Endothelial cell of umbilical vein (primary cell): ENCODE measurements at regions not wholly inside any gene's neighbourhood (a gene's known extent, or its start where the extent isn't known, plus 50 kb on each side); places are given as distances from the start of the nearest gene placed in this dataset.

ENCODE experiments used
- BruUV-seq: library from RNA; stranded (reverse); fragments of 400-500 nt; replicated peaks from 2 replicates; lab custom pipeline; 2021; lab: Mats Ljungman, UMichigan
- CTCF ChIA-PET: fragments of 300-600, 350-600 bp; sonication (Branson Sonifier 250); formaldehyde crosslinking; loops from one replicate; lab custom pipeline; 2021; ENCODE audit warnings: antibody characterized with exemption, inconsistent platforms; lab: Charles Lee
- POLR2A ChIA-PET: fragments of 300-600, 350-600 bp; sonication (Branson Sonifier 250); formaldehyde crosslinking; loops from one replicate; lab custom pipeline; 2021; ENCODE audit warnings: antibody characterized with exemption, inconsistent platforms; lab: Charles Lee
- DNase-seq: peaks from one replicate; pipeline ENCODE4 v3.0.0-alpha.2; 2011; ENCODE audit warnings: low read depth, low spot score
- FAIRE-seq: peaks from 2 replicates; lab custom pipeline; 2011; peaks lifted over from hg19 to GRCh38; lab: Jason Lieb, UNC
- H2AFZ ChIP-seq: 2 replicates; pipeline ENCODE4 v1.6.0; 2012; ENCODE audit warnings: low read depth, low read length, control low read depth, inconsistent platforms
- H3K27ac ChIP-seq: 2 replicates; pipeline ENCODE4 v1.5.1; 2011; ENCODE audit warnings: low read depth, mild to moderate bottlenecking, control low read depth, low read length, moderate library complexity; ENCODE audit not compliant: insufficient read depth
- H3K27me3 ChIP-seq, 2 experiments: 2 replicates each; pipeline versions ENCODE4 v1.6.0 to v1.6.1; 2011; ENCODE audit warnings: low read length in 2 of 2, mixed read lengths in 1 of 2; ENCODE audit not compliant: control insufficient read depth in 2 of 2, insufficient read depth in 2 of 2
- H3K36me3 ChIP-seq, 2 experiments: 2 replicates in 1 of 2; 3 replicates in 1 of 2; pipeline ENCODE4 v1.5.1; 2011; ENCODE audit warnings: low read length in 2 of 2, mild to moderate bottlenecking in 1 of 2, moderate library complexity in 1 of 2; ENCODE audit not compliant: control insufficient read depth in 2 of 2, insufficient read depth in 2 of 2; ENCODE audit errors: extremely low read depth in 1 of 2
- H3K4me1 ChIP-seq: 3 replicates; pipeline ENCODE4 v1.5.1; 2011; ENCODE audit warnings: mild to moderate bottlenecking, low read length; ENCODE audit not compliant: control insufficient read depth, insufficient read depth; ENCODE audit errors: extremely low read depth
- H3K4me2 ChIP-seq: 2 replicates; pipeline ENCODE4 v1.6.1; 2011; ENCODE audit warnings: low read length, control low read depth, mixed read lengths; ENCODE audit not compliant: insufficient read depth
- H3K4me3 ChIP-seq, 3 experiments: fragments of 200-600 bp in 1 of 3; sonication (generic), shearing (Covaris generic) in 1 of 3; replicated peaks in 1 of 3; 2 replicates each; pipeline ENCODE4 v1.5.1; 2011 to 2016; ENCODE audit warnings: control low read depth in 3 of 3, low read length in 3 of 3, mild to moderate bottlenecking in 2 of 3, inconsistent platforms in 1 of 3, low read depth in 1 of 3, moderate library complexity in 1 of 3; ENCODE audit not compliant: insufficient read depth in 1 of 3
- H3K79me2 ChIP-seq: 2 replicates; pipeline ENCODE4 v1.6.0; 2012; ENCODE audit warnings: low read length, inconsistent platforms; ENCODE audit not compliant: control insufficient read depth, insufficient read depth
- H3K9ac ChIP-seq: replicated peaks from 2 replicates; pipeline ENCODE3; 2011; ENCODE audit warnings: low read length, control low read depth; ENCODE audit not compliant: insufficient read depth; ENCODE audit errors: extremely low read depth
- H3K9me1 ChIP-seq: replicated peaks from 3 replicates; pipeline ENCODE4 v1.6.0; 2011; ENCODE audit warnings: mild to moderate bottlenecking, low read length; ENCODE audit not compliant: control insufficient read depth, insufficient read depth; ENCODE audit errors: extremely low read depth
- H3K9me3 ChIP-seq: replicated peaks from 2 replicates; pipeline ENCODE4 v1.5.1; 2012; ENCODE audit warnings: low read length, inconsistent platforms; ENCODE audit not compliant: control insufficient read depth, insufficient read depth
- H4K20me1 ChIP-seq: replicated peaks from 2 replicates; pipeline ENCODE3; 2011; ENCODE audit warnings: mild to moderate bottlenecking, low read length; ENCODE audit not compliant: control insufficient read depth, insufficient read depth; ENCODE audit errors: extremely low read depth
- EZH2 ChIP-seq: IDR thresholded peaks from 2 replicates; pipeline ENCODE4 v1.6.1; 2012; ENCODE audit warnings: borderline replicate concordance, low read depth, mild to moderate bottlenecking, moderate library complexity, low read length, inconsistent platforms; ENCODE audit not compliant: severe bottlenecking
- FOS ChIP-seq: IDR thresholded peaks from 2 replicates; pipeline ENCODE4 v1.6.1; 2011; ENCODE audit warnings: mild to moderate bottlenecking, low read length, moderate library complexity, borderline replicate concordance; ENCODE audit not compliant: insufficient read depth
- GATA2 ChIP-seq: IDR thresholded peaks from 2 replicates; pipeline ENCODE4 v1.7.0; 2011; ENCODE audit warnings: low read depth, mild to moderate bottlenecking, moderate library complexity, mixed read lengths, low read length; ENCODE audit not compliant: insufficient read length, insufficient read depth
- JUN ChIP-seq: IDR thresholded peaks from 2 replicates; pipeline ENCODE4 v1.6.1; 2011; ENCODE audit warnings: borderline replicate concordance, low read depth; ENCODE audit not compliant: insufficient read length, insufficient read depth
- MYC ChIP-seq: IDR thresholded peaks from one replicate; pipeline ENCODE4 v1.6.1; 2011; ENCODE audit warnings: mild to moderate bottlenecking, low read depth, low read length
- POLR2A ChIP-seq: IDR thresholded peaks from 2 replicates; pipeline ENCODE4 v1.6.1; 2012; ENCODE audit warnings: low read depth, mild to moderate bottlenecking, control low read depth, low read length
- POLR2AphosphoS5 ChIP-seq: IDR thresholded peaks from 2 replicates; pipeline ENCODE4 v1.6.1; 2012; ENCODE audit warnings: low read depth, mild to moderate bottlenecking, control low read depth, low read length, moderate library complexity; ENCODE audit not compliant: insufficient read depth
- dilution Hi-C: fragments of 300-500 bp; cut with MboI; formaldehyde crosslinking; loops from one replicate; pipeline ENCODE4 v1.15.0; 2019; ENCODE audit warnings: low sequenced_read_pairs; ENCODE audit not compliant: extremely low pct_ligation_motif_present
- intact Hi-C: fragments of 100-400 bp; cut with micrococcal nuclease; formaldehyde crosslinking; loops from one replicate; pipeline ENCODE4 v1.10.0; 2022
- TF ChIP-seq, protein P1 (sequence below): IDR thresholded peaks from 2 replicates; pipeline ENCODE4 v1.6.1; 2011; ENCODE audit not compliant: insufficient read depth, insufficient read length
- TF ChIP-seq, protein P2 (sequence below), 2 donors: IDR thresholded peaks; 1 replicate in 1 of 2; 2 replicates in 1 of 2; pipeline ENCODE4 v1.5.1; 2011; ENCODE audit warnings: low read length in 2 of 2, mild to moderate bottlenecking in 2 of 2, moderate library complexity in 2 of 2, control low read depth in 1 of 2, inconsistent platforms in 1 of 2, low read depth in 1 of 2; ENCODE audit not compliant: insufficient read depth in 1 of 2; ENCODE audit errors: extremely low read depth in 1 of 2

DNA sequence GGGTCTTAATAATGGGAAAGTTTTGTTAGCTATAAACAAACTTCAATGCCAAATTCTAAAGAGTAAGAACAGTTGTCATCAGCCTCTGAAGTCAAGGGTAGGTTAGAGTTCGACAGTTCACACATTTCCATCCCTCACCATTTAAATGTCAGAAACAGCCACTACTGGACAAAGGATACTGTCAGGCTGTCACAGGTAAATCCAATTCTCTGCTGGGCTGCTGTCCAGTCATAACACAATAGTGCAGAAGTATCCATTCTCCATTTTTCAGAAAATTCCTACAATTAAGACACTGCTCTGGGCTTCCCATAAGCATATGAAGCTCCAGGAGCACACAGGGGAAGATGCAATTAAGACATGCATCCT lies 221.4 kb downstream of the RPS29 start:
- Histone ChIP-seq H3K4me2 (no peak overlapping the region), H3K4me1 (no peaks in the 10 kb centered on the region), H4K20me1 (no peaks in the 10 kb centered on the region), H3K9me3 (no peaks in the 10 kb centered on the region), H3K36me3 (no peaks in the 10 kb centered on the region), H2AFZ (no peak overlapping the region), H3K9me1 (no peaks in the 10 kb centered on the region), H3K4me3 (no peak overlapping the region), H3K79me2 (no peaks in the 10 kb centered on the region), H3K9ac (no peak overlapping the region), H3K27ac (no peak overlapping the region), H3K27me3 (no peaks in the 10 kb centered on the region)
- DNase-seq (no peak), FAIRE-seq (no peak)
- no peak for TF ChIP-seq JUN
- TF ChIP-seq FOS, result no peak
- TF ChIP-seq EZH2, result no peak
- TF ChIP-seq, protein P1, sequence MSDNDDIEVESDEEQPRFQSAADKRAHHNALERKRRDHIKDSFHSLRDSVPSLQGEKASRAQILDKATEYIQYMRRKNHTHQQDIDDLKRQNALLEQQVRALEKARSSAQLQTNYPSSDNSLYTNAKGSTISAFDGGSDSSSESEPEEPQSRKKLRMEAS, result no peak
- no peak for TF ChIP-seq POLR2AphosphoS5
- TF ChIP-seq, protein P2, sequence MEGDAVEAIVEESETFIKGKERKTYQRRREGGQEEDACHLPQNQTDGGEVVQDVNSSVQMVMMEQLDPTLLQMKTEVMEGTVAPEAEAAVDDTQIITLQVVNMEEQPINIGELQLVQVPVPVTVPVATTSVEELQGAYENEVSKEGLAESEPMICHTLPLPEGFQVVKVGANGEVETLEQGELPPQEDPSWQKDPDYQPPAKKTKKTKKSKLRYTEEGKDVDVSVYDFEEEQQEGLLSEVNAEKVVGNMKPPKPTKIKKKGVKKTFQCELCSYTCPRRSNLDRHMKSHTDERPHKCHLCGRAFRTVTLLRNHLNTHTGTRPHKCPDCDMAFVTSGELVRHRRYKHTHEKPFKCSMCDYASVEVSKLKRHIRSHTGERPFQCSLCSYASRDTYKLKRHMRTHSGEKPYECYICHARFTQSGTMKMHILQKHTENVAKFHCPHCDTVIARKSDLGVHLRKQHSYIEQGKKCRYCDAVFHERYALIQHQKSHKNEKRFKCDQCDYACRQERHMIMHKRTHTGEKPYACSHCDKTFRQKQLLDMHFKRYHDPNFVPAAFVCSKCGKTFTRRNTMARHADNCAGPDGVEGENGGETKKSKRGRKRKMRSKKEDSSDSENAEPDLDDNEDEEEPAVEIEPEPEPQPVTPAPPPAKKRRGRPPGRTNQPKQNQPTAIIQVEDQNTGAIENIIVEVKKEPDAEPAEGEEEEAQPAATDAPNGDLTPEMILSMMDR (IDR thresholded peaks at IDR 0.05; ENCODE audit: extremely low read depth in 1 of 2, insufficient read depth in 1 of 2, low read depth in 1 of 2, low read length in 2 of 2), result no peak
- no peak for TF ChIP-seq MYC
- no peak for TF ChIP-seq POLR2A
- TF ChIP-seq GATA2, result no peak
- dilution Hi-C loops (no loop called here), intact Hi-C loops (no loop called here)
- CTCF ChIA-PET, result no interaction called here
- POLR2A ChIA-PET, result no interaction called here
- BruUV-seq, result no TSS peak
